GM18499 (cell line): ENCODE measurements at regions not wholly inside any gene's neighbourhood (a gene's known extent, or its start where the extent isn't known, plus 50 kb on each side); places are given as distances from the start of the nearest gene placed in this dataset.

Experiments
- ATAC-seq: cut with Tn5 transposase; IDR thresholded peaks from one replicate; pipeline ENCODE4 v1.9.1; 2021; ENCODE audit warnings: moderate number of reproducible peaks; ENCODE audit not compliant: insufficient read depth, unreplicated experiment

DNA sequence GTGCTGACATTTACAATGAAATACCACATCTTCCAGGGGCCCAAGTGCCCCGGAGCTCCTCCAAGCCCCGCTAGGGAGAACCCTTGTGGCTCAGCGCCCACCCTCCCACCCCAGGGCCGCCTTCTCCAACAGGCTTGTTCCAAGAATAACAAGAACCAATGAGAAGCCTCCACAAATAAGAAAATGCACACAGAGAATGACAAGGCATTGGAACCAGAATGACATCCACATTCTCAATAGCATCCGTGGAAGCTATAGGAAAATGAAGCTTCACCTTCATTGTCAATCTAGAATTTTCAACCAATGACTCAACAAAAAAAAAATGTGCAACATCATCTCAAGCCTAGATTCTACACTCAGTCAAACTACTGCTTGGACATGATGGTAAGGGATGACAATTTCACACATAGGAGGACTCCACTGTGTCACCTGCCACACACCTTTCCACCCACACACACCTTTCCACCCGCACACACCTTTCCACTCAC lies 50.4 kb upstream of the PPP2R2D start:
- ATAC-seq = no peak
